ENCODE measurements at regions not wholly inside any gene's neighbourhood (a gene's known extent, or its start where the extent isn't known, plus 50 kb on each side); places are given as distances from the start of the nearest gene placed in this dataset.
"Not testable (repeated sequence)": the region's sequence is repeated elsewhere in the genome, so short reads cannot be mapped to it uniquely, and the experiment has no call there.

DNA sequence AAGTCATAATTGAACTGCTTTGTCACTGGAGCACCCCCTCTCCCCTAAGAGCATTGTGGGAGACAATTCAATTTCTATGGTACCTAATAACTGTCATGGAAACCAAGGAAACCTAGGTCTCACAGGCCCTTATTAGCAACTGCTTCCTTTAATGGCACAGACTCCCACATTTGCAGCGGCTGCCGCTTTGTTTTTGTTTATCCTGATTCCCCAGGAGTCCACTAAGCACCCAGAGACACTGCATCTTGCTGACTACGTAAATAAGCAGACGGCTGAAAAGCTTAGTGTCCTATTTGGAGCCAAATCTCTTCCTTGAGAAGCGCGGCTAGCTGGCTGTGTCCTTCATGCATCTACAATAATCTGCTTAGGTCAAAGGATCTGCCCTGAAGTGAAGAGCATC, 494.4 kb downstream of the TMA16 start:
- FAIRE-seq = no peak

DNA sequence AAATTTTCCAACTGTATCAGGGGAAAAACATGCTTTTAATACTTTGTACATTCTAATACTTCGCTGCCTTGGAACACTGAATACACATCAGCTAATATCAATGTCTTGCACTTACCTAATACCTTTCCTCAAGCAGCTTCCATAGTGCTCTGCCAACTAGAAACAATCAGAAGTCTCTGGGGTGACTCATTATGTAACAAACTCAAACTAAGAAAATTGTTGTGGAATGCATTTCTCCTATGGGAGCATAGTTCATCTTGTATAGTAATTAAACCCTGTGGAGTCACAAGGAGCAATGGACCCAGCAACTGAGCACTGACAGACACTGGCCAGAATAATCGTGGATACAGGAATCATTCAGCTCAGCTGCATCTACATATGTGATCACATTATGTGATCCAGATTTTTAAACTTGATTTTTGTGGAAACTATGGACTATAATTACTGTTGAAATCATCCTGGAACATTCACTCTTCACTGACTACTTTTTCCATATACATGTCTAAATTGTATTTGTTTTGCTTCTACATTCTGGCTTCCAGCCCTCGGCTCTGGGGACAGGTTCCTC, 496.9 kb downstream of the TMA16 start:
- FAIRE-seq = no peak

GRCh38 chr4:164009435-164009834, 514.9 kb downstream of the TMA16 start:
- FAIRE-seq = no peak

DNA sequence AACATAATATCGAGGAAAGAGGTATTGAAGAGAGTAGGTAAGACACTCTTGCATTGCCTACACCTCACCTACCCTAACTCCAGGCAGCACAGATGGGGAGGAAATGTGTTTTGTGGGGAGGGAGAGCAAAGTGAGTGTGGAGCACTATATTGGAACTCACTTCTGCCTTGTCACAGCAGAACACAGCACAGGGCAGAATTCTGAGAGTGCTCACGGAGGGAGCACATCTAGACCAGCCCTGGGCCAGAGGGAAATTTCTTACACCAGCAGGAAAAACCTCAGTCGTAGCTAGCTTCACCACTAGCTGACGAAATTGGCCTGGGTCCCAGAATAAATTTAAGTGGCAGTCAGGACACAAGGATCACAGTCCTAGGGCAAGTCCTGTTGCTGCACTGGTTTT, 517.3 kb downstream of the TMA16 start:
- FAIRE-seq = no peak

GRCh38 chr4:164012396-164013027, 518.0 kb downstream of the TMA16 start:
- no peak for FAIRE-seq

- no peak for FAIRE-seq
Measured at GRCh38 chr4:164021947-164022346, 527.5 kb downstream of the TMA16 start.

DNA sequence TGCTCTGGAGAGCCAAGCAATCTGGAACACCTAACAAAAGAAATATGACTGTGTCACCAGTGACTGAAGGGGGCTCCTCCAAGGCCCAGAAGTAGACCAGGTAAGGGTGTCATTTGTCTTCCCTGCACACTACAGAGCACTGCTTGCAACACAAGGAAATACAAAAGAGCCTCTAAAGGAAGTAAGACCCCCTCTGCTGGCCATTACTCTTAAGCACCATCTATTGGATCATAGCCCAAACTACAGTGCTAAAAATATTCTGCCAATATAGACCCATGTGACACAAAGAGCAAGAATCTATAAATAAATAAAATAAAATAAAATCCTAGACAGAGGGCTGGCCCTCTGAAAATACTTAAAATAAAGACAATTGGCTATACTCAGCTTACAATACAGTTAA, 528.7 kb downstream of the TMA16 start:
- FAIRE-seq = no peak

DNA sequence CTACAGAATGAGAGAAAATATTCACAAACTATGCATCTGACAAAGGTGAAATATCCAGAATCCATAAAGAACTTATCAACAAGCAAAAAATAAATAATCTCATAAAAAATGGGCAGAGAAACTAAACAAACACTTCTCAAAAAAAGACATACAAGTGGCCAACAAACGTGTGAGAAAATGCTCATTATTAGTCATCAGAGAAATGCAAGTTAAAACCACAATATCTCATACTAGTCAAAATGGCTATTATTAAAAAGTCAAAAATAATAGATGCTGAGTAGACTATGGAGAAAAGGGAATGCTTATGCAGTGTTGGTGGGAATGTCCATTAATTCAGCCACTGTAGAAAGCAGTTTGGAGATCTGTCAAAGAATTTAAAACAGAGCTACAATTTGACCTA, 533.3 kb downstream of the TMA16 start:
- no peak for FAIRE-seq

DNA sequence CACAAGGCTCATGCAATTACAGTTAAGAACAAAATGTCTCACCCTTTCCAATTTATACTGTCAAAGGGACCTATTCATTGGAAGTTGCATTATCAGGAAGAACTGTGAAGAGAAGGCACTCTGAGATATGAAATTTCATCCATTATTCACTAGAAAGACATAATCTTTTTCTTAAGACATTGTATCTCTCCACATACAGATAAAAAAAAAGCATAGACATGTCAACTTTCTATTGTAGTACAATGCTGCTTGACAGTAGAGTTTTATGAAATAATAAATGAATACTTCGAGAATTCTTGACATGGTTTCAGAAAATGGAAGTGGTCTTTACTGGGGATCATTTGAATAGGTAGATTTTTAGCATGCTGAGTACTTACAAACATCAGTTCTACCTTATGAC, 545.0 kb downstream of the TMA16 start:
- no peak for FAIRE-seq

GRCh38 chr4:164056426-164057142, 562.1 kb downstream of the TMA16 start:
- FAIRE-seq = no peak

DNA sequence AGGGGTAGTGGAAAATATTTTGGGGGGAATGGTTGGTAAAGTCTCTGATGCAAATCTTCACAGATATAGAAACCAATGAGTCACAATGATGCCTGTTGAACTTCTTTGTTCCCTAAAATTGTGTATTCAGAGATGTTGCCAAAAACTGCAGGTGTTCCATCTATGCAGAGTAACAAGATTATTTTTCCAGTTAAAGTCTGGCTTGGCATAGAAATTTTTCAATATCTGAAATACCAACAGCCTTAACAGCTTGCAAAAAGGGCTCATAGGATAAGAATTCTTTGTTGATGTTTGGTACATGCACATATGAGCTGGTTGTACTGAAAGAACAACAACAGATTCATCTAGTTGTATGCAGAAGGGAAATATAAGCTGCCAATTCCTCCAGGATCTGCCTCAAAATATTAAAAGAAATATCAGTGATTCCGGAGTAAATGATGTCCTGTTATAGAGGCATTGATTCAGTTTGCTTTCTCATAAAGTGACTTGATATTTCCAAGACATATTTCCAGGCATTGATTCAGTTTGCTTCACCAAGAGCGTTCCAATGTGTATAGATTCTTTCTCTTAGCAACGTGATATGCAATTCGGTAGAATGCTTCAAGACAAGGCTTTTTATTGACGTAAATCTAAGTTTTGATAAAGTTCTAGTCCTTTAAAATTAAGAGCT, 564.4 kb downstream of the TMA16 start:
- FAIRE-seq = no peak

GRCh38 chr4:164060456-164060855, 566.0 kb downstream of the TMA16 start:
- no peak for FAIRE-seq

DNA sequence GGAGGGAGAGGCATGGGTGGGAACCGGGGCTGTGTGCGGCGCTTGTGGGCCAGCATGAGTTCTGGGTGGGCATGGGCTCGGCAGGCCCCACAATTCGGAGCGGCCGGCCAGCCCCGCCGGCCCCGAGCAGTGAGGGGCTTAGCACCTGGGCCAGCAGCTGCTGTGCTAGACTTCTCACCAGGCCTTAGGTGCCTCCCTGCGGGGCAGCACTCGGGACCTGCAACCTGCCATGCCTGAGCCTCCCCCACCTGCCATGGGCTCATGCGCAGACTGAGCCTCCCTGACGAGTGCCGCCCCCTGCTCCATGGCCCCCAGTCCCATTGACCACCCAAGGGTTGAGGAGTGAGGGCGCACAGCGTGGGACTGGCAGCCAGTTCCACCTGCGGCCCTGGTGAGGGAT, 573.9 kb downstream of the TMA16 start:
- no peak for FAIRE-seq

- FAIRE-seq = no peak
Measured at GRCh38 chr4:164070625-164071024, 576.1 kb downstream of the TMA16 start.

GRCh38 chr4:164081371-164081770, 586.9 kb downstream of the TMA16 start:
- FAIRE-seq = no peak

GRCh38 chr4:164081801-164082200, 587.3 kb downstream of the TMA16 start:
- no peak for FAIRE-seq

- no peak for FAIRE-seq
Measured at GRCh38 chr4:164087733-164088132, 593.2 kb downstream of the TMA16 start.

GRCh38 chr4:164095313-164096110, 601.0 kb downstream of the TMA16 start:
- FAIRE-seq = no peak

- FAIRE-seq = no peak
Measured at GRCh38 chr4:164096766-164097518, 602.5 kb downstream of the TMA16 start.

- not testable (repeated sequence) for FAIRE-seq
Measured at GRCh38 chr4:164100741-164101365, 606.4 kb downstream of the TMA16 start.

GRCh38 chr4:164108971-164109370, 614.5 kb downstream of the TMA16 start:
- no peak for FAIRE-seq

DNA sequence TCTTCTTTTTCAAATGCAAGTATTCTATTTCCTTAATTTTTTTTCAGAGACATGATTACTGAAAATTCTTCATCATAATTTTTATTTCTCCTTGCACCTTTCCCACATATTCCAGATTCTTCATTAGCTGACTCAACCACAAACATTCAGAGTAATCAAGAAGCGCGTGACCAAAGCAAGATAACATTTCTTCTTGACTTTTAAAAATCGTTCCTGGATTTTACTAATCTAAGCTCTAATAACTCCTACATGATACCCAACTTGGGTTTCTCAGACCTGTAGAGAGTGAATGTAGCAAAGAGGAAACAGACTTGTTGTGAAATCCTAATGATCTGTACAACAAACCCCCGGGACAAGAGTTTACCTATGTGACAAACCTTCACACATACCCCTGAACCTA, 615.0 kb downstream of the TMA16 start:
- no peak for FAIRE-seq
